Right lung (tissue), 2 donors: ENCODE measurements at regions not wholly inside any gene's neighbourhood (a gene's known extent, or its start where the extent isn't known, plus 50 kb on each side); places are given as distances from the start of the nearest gene placed in this dataset.
"Not testable (repeated sequence)": the region's sequence is repeated elsewhere in the genome, so short reads cannot be mapped to it uniquely, and the experiment has no call there.

ENCODE experiments used
- DNase-seq, 2 donors: peaks; one replicate each; pipeline ENCODE4 v3.0.0-alpha.2; 2013

GRCh38 chr12:69028941-69029729, 96.2 kb upstream of the CPM start:
- DNase-seq: no peak

- no peak for DNase-seq
Observed at GRCh38 chr12:69030321-69030720, 97.3 kb upstream of the CPM start.

GRCh38 chr12:69036533-69036932, 103.6 kb upstream of the CPM start:
- no peak for DNase-seq

GRCh38 chr12:69036999-69037398, 104.0 kb upstream of the CPM start:
- DNase-seq: no peak

GRCh38 chr12:69039911-69040310, 106.9 kb upstream of the CPM start:
- no peak for DNase-seq

GRCh38 chr12:69042557-69042956, 109.6 kb upstream of the CPM start:
- DNase-seq: no peak

- DNase-seq: no peak
Observed at GRCh38 chr12:69042970-69043369, 110.0 kb upstream of the CPM start.

GRCh38 chr12:69044887-69045286, 111.9 kb upstream of the CPM start:
- no peak for DNase-seq

GRCh38 chr12:69045430-69045829, 112.5 kb upstream of the CPM start:
- no peak for DNase-seq

GRCh38 chr12:69046363-69046762, 113.4 kb upstream of the CPM start:
- no peak for DNase-seq

- no peak for DNase-seq
Observed at GRCh38 chr12:69046920-69047319, 113.9 kb upstream of the CPM start.

GRCh38 chr12:69047990-69048389, 115.0 kb upstream of the CPM start:
- no peak for DNase-seq

- not testable (repeated sequence) for DNase-seq
Observed at GRCh38 chr12:69049855-69050254, 116.9 kb upstream of the CPM start.

- no peak for DNase-seq
Observed at GRCh38 chr12:69052613-69053408, 119.8 kb upstream of the CPM start.

GRCh38 chr12:69054343-69055056, 121.5 kb upstream of the CPM start:
- DNase-seq: no peak

- DNase-seq: no peak
Observed at GRCh38 chr12:69055280-69055679, 122.3 kb upstream of the CPM start.

GRCh38 chr12:69055706-69056105, 122.7 kb upstream of the CPM start:
- no peak for DNase-seq

GRCh38 chr12:69056743-69057515, 124.0 kb upstream of the CPM start:
- no peak for DNase-seq

- DNase-seq: no peak
Observed at GRCh38 chr12:69057742-69058141, 124.8 kb upstream of the CPM start.

GRCh38 chr12:69059465-69060457, 126.8 kb upstream of the CPM start:
- no peak for DNase-seq

GRCh38 chr12:69061574-69061973, 128.6 kb upstream of the CPM start:
- no peak for DNase-seq
